Karpas-422 (cell line): ENCODE measurements at regions not wholly inside any gene's neighbourhood (a gene's known extent, or its start where the extent isn't known, plus 50 kb on each side); places are given as distances from the start of the nearest gene placed in this dataset.
"Not testable (repeated sequence)": the region's sequence is repeated elsewhere in the genome, so short reads cannot be mapped to it uniquely, and the experiment has no call there.

ENCODE experiments used
- DNase-seq: peaks from one replicate; pipeline ENCODE4 v3.0.0-alpha.2; 2015
- H2AFZ ChIP-seq: fragments of 200-600 bp; sonication (generic); 2 replicates; pipeline ENCODE4 v1.6.1; 2014; ENCODE audit warnings: antibody characterized with exemption, low read length, mixed read lengths
- H3K27ac ChIP-seq: fragments of 200-600 bp; sonication (generic); 2 replicates; pipeline ENCODE4 v1.5.1; 2014; ENCODE audit warnings: mild to moderate bottlenecking, low read length, moderate library complexity
- H3K27me3 ChIP-seq: fragments of 200-600 bp; sonication (generic); 2 replicates; pipeline ENCODE4 v1.6.1; 2014; ENCODE audit warnings: low read length, mixed read lengths
- H3K36me3 ChIP-seq: fragments of 200-600 bp; sonication (generic); 2 replicates; pipeline ENCODE4 v1.6.1; 2014; ENCODE audit warnings: low read length, mixed read lengths; ENCODE audit not compliant: insufficient read depth
- H3K4me1 ChIP-seq: fragments of 200-600 bp; sonication (generic); 2 replicates; pipeline ENCODE4 v1.6.1; 2014; ENCODE audit warnings: mild to moderate bottlenecking, low read length, mixed read lengths
- H3K4me2 ChIP-seq: fragments of 200-600 bp; sonication (generic); 2 replicates; pipeline ENCODE4 v1.6.1; 2014; ENCODE audit warnings: low read length, low read depth, mild to moderate bottlenecking; ENCODE audit not compliant: poor library complexity, severe bottlenecking
- H3K4me3 ChIP-seq: fragments of 200-600 bp; sonication (generic); 2 replicates; pipeline ENCODE4 v1.5.1; 2014; ENCODE audit warnings: mild to moderate bottlenecking, antibody characterized with exemption, low read length, mixed read lengths
- H3K79me2 ChIP-seq: fragments of 200-600 bp; sonication (generic); 2 replicates; pipeline ENCODE4 v1.6.1; 2014; ENCODE audit warnings: mild to moderate bottlenecking, low read length, mixed read lengths
- H3K9ac ChIP-seq: fragments of 200-600 bp; sonication (generic); 2 replicates; pipeline ENCODE4 v1.6.0; 2014; ENCODE audit warnings: low read length
- H3K9me2 ChIP-seq: fragments of 200-600 bp; sonication (generic), shearing (Covaris generic); replicated peaks from 2 replicates; pipeline ENCODE4 v1.6.0; 2014; ENCODE audit warnings: mild to moderate bottlenecking, low read length, moderate library complexity; ENCODE audit not compliant: insufficient read depth
- H3K9me3 ChIP-seq: fragments of 300-700, 200-600 bp; sonication (generic); 2 replicates; pipeline ENCODE4 v1.6.1; 2014; ENCODE audit warnings: low read length, mixed read lengths
- H4K20me1 ChIP-seq: fragments of 200-600 bp; sonication (generic); 2 replicates; pipeline ENCODE4 v1.6.1; 2014; ENCODE audit warnings: mild to moderate bottlenecking, antibody characterized with exemption, low read length, low read depth; ENCODE audit not compliant: insufficient read depth

GRCh38 chr11:90585491-90585890, 362.6 kb upstream of the CHORDC1 start:
- H3K9me2 ChIP-seq, result 0 out of 2 replicates have a peak, but pooled peaks cover 6% of the 10 kb centered on the region
- no peaks in the 10 kb centered on the region for H3K36me3 ChIP-seq
- no peak overlapping the region for H3K27ac ChIP-seq
- H3K9me3 ChIP-seq, result peaks cover 26% of the 10 kb centered on the region
- no peaks in the 10 kb centered on the region for H3K27me3 ChIP-seq
- no peak overlapping the region for H3K4me2 ChIP-seq
- H3K9ac ChIP-seq, result no peak overlapping the region
- H3K4me1 ChIP-seq, result no peaks in the 10 kb centered on the region
- H3K4me3 ChIP-seq, result no peak overlapping the region
- H4K20me1 ChIP-seq, result no peaks in the 10 kb centered on the region
- no peak overlapping the region for H2AFZ ChIP-seq
- no peaks in the 10 kb centered on the region for H3K79me2 ChIP-seq
- no peak for DNase-seq

- H2AFZ ChIP-seq, H3K9ac ChIP-seq, H3K9me2 ChIP-seq, H3K36me3 ChIP-seq, DNase-seq, H3K79me2 ChIP-seq, H3K27ac ChIP-seq, H3K4me2 ChIP-seq, H3K27me3 ChIP-seq, H3K4me1 ChIP-seq, H4K20me1 ChIP-seq, H3K4me3 ChIP-seq: not testable (repeated sequence)
- H3K9me3 ChIP-seq, result peaks cover 19% of the 10 kb centered on the region
Observed at GRCh38 chr11:90582999-90583398, 360.1 kb upstream of the CHORDC1 start.

- Histone ChIP-seq H3K4me3 (no peak overlapping the region), H3K36me3 (no peaks in the 10 kb centered on the region), H3K9me3 (peaks cover 47% of the 10 kb centered on the region), H3K4me2 (no peak overlapping the region), H3K9ac (no peak overlapping the region), H3K79me2 (no peaks in the 10 kb centered on the region), H3K27ac (no peak overlapping the region), H3K4me1 (no peaks in the 10 kb centered on the region), H4K20me1 (no peaks in the 10 kb centered on the region), H3K27me3 (no peaks in the 10 kb centered on the region), H2AFZ (no peak overlapping the region), H3K9me2 (no peaks in the 10 kb centered on the region)
- no peak for DNase-seq
Observed at GRCh38 chr11:90564531-90564930, 341.7 kb upstream of the CHORDC1 start.

GRCh38 chr11:90558328-90558865, 335.5 kb upstream of the CHORDC1 start:
- Histone ChIP-seq H3K9me2 (no peaks in the 10 kb centered on the region), H3K9ac (no peak overlapping the region), H3K4me2 (no peak overlapping the region), H2AFZ (no peak overlapping the region), H3K4me3 (no peak overlapping the region), H3K27me3 (no peaks in the 10 kb centered on the region), H3K36me3 (no peaks in the 10 kb centered on the region), H3K4me1 (no peaks in the 10 kb centered on the region), H4K20me1 (no peaks in the 10 kb centered on the region), H3K79me2 (no peaks in the 10 kb centered on the region), H3K9me3 (peaks cover 66% of the 10 kb centered on the region), H3K27ac (no peak overlapping the region)
- no peak for DNase-seq

GRCh38 chr11:90556606-90557005, 333.8 kb upstream of the CHORDC1 start:
- H3K4me2 ChIP-seq, result no peak overlapping the region
- H2AFZ ChIP-seq, result no peak overlapping the region
- H3K9ac ChIP-seq, result no peak overlapping the region
- H3K4me3 ChIP-seq, result no peak overlapping the region
- H3K9me3 ChIP-seq, result peaks cover 61% of the 10 kb centered on the region
- H3K27me3 ChIP-seq, result no peaks in the 10 kb centered on the region
- no peaks in the 10 kb centered on the region for H3K36me3 ChIP-seq
- no peak for DNase-seq
- no peak overlapping the region for H3K27ac ChIP-seq
- no peaks in the 10 kb centered on the region for H3K9me2 ChIP-seq
- H3K4me1 ChIP-seq, result no peaks in the 10 kb centered on the region
- H3K79me2 ChIP-seq, result no peaks in the 10 kb centered on the region
- H4K20me1 ChIP-seq, result no peaks in the 10 kb centered on the region

- Histone ChIP-seq H3K27me3 (no peaks in the 10 kb centered on the region), H3K4me3 (no peak overlapping the region), H3K9me3 (peaks cover 57% of the 10 kb centered on the region), H3K9me2 (no peaks in the 10 kb centered on the region), H3K79me2 (no peaks in the 10 kb centered on the region), H2AFZ (no peak overlapping the region), H3K4me2 (no peak overlapping the region), H3K9ac (no peak overlapping the region), H3K27ac (no peak overlapping the region), H4K20me1 (no peaks in the 10 kb centered on the region), H3K36me3 (no peaks in the 10 kb centered on the region), H3K4me1 (no peaks in the 10 kb centered on the region)
- no peak for DNase-seq
Observed at GRCh38 chr11:90556026-90556425, 333.2 kb upstream of the CHORDC1 start.

GRCh38 chr11:90555477-90555876, 332.6 kb upstream of the CHORDC1 start:
- no peak for DNase-seq
- H3K4me2 ChIP-seq, result no peak overlapping the region
- H3K9me2 ChIP-seq, result no peaks in the 10 kb centered on the region

GRCh38 chr11:90542092-90542491, 319.2 kb upstream of the CHORDC1 start:
- DNase-seq, result no peak

More at GRCh38 chr11:90555477-90555876, 332.6 kb upstream of the CHORDC1 start:
- H3K27ac ChIP-seq, result no peak overlapping the region
- H3K9ac ChIP-seq, result no peak overlapping the region
- H3K27me3 ChIP-seq, result no peaks in the 10 kb centered on the region
- H3K36me3 ChIP-seq, result no peaks in the 10 kb centered on the region
- H3K4me3 ChIP-seq, result no peak overlapping the region
- H3K4me1 ChIP-seq, result no peaks in the 10 kb centered on the region
- H2AFZ ChIP-seq, result no peak overlapping the region
- peaks cover 53% of the 10 kb centered on the region for H3K9me3 ChIP-seq
- no peaks in the 10 kb centered on the region for H3K79me2 ChIP-seq
- no peaks in the 10 kb centered on the region for H4K20me1 ChIP-seq

GRCh38 chr11:90536301-90536700, 313.5 kb upstream of the CHORDC1 start:
- no peaks in the 10 kb centered on the region for H4K20me1 ChIP-seq
- no peaks in the 10 kb centered on the region for H3K4me1 ChIP-seq
- no peak overlapping the region for H3K27ac ChIP-seq
- H3K36me3 ChIP-seq, result no peaks in the 10 kb centered on the region
- no peak overlapping the region for H3K4me3 ChIP-seq
- no peaks in the 10 kb centered on the region for H3K9me2 ChIP-seq
- no peak overlapping the region for H3K4me2 ChIP-seq
- no peak for DNase-seq
- H3K27me3 ChIP-seq, result no peaks in the 10 kb centered on the region
- peaks cover 23% of the 10 kb centered on the region for H3K9me3 ChIP-seq
- H2AFZ ChIP-seq, result no peak overlapping the region
- H3K79me2 ChIP-seq, result no peaks in the 10 kb centered on the region
- no peak overlapping the region for H3K9ac ChIP-seq

More at GRCh38 chr11:90542092-90542491, 319.2 kb upstream of the CHORDC1 start:
- H3K4me1 ChIP-seq, result no peaks in the 10 kb centered on the region
- H3K9me2 ChIP-seq, result no peaks in the 10 kb centered on the region; the same call in 1 of the 2 replicates
- H3K4me3 ChIP-seq, result no peak overlapping the region
- H3K27me3 ChIP-seq, result no peaks in the 10 kb centered on the region
- no peaks in the 10 kb centered on the region for H3K79me2 ChIP-seq
- H3K27ac ChIP-seq, result no peak overlapping the region
- no peak overlapping the region for H3K9ac ChIP-seq
- H3K4me2 ChIP-seq, result no peak overlapping the region
- H2AFZ ChIP-seq, result no peak overlapping the region
- H3K9me3 ChIP-seq, result peaks cover 44% of the 10 kb centered on the region
- no peaks in the 10 kb centered on the region for H3K36me3 ChIP-seq
- H4K20me1 ChIP-seq, result no peaks in the 10 kb centered on the region
